ENCODE measurements at regions not wholly inside any gene's neighbourhood (a gene's known extent, or its start where the extent isn't known, plus 50 kb on each side); places are given as distances from the start of the nearest gene placed in this dataset.
A peak's percentile ranks its signal among the peaks of the same experiment; 100 is the strongest.
"Not testable (repeated sequence)": the region's sequence is repeated elsewhere in the genome, so short reads cannot be mapped to it uniquely, and the experiment has no call there.

- DNase-seq (ENCODE audit: low spot score), result no peak
These were observed 1368.4 kb downstream of the GRIK2 start for GRCh38 chr6:102761872-102762271.

GRCh38 chr6:102759415-102759814 lies 1365.9 kb downstream of the GRIK2 start:
- DNase-seq (ENCODE audit: low spot score), result no peak

GRCh38 chr6:102758536-102758935 lies 1365.0 kb downstream of the GRIK2 start:
- DNase-seq (ENCODE audit: low spot score), result not testable (repeated sequence)

DNA sequence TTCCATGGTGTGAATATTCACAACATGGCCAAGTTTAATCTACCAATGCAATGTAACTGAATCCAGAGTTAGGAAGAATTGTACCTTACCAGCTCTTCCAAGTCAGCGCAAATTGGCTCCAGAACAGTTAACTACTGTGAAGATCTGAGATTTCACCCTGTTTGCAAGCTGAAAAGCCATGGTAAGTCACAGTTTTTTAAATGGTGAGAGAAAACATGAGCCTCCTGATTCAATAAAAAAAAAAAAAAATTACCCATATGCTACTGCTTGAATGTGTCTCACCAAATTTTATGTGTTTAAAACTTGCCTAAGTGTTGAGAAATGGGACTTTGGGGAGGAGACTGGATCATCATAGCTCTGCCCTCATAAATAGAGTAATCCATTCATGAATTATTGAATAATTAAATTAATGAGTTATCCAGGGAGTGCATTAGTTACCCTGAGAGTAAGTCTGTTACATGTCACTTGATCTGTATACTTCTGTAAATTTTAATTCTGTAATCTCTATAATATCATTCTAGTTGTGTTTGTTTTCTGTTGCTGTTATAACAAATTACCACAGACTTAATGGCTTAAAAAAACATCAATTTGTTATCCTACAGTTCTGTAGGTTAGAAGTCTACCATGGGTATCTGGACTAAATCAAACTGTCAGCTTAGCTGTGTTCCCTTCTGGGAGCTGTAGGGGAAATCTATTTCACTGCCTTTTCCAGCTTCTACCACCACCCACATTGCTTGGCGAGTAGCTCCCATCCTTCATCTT lies 1355.9 kb downstream of the GRIK2 start:
- DNase-seq (ENCODE audit: low spot score), result no peak

- no peak for DNase-seq (ENCODE audit: low spot score)
These were observed 1353.4 kb downstream of the GRIK2 start for GRCh38 chr6:102746941-102747340.

DNA sequence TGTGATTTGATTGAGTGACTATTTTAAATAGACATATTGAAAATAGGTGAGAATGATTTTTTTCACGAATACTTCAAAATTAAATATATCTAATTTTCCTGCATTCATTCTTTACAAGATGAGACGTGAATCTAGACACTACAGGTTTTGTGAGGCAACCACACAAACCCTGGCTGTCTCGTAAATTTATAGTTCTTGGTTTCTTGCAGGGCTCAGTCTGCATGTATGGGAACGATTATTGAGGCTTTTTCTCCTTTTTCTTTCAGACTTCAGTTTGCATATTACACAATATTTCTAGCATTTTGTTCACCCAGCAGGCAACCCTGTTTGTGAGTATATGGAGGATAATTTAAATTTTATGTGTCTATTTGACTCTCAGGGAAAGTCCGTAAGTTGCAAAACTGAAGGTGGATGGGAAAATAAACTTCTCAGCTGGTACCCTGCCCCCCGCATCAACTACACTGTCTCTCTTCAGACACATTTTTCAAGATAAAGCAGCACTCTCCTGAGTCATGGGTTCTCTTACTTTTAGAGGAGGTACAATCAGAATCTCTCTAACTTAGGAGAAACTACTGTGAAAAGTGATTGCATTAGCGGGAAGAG lies 1349.3 kb downstream of the GRIK2 start:
- no peak for DNase-seq (ENCODE audit: low spot score)

GRCh38 chr6:102742028-102742427 lies 1348.5 kb downstream of the GRIK2 start:
- no peak for DNase-seq (ENCODE audit: low spot score)

GRCh38 chr6:102736941-102737368 lies 1343.4 kb downstream of the GRIK2 start:
- peak; percentile 29 for DNase-seq (ENCODE audit: low spot score)

- DNase-seq (ENCODE audit: low spot score), result no peak
These were observed 1339.4 kb downstream of the GRIK2 start for GRCh38 chr6:102732898-102733297.

GRCh38 chr6:102722086-102722485 lies 1328.6 kb downstream of the GRIK2 start:
- DNase-seq (ENCODE audit: low spot score), result not testable (repeated sequence)

- DNase-seq (ENCODE audit: low spot score), result no peak
These were observed 1324.4 kb downstream of the GRIK2 start for GRCh38 chr6:102717737-102718456.

- no peak for DNase-seq (ENCODE audit: low spot score)
These were observed 1323.7 kb downstream of the GRIK2 start for GRCh38 chr6:102717252-102717651.

DNA sequence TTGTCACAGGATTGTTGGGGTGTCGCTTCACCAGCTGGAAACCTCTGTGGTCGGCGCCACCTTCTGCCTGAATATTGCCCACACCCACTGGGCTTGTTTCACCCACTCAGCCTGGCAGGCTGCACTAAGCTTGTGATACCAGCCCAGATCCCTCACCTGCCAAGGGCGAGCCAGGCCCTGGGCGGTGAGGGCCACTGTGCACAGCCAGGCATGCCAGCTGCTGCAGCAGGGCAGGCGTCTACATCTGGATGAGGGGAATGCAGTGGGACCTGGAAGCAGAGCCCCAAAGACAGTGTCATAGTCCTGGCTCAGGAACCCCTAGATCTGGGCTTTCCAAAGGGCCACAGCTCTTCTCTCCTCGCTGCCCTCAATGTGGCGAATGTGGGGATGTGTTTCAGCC lies 1307.5 kb downstream of the GRIK2 start:
- no peak for DNase-seq (ENCODE audit: low spot score)

GRCh38 chr6:102686461-102686860 lies 1293.0 kb downstream of the GRIK2 start:
- DNase-seq (ENCODE audit: low spot score), result no peak

- no peak for DNase-seq (ENCODE audit: low spot score)
These were observed 1286.9 kb downstream of the GRIK2 start for GRCh38 chr6:102680413-102680812.

GRCh38 chr6:102679865-102680264 lies 1286.4 kb downstream of the GRIK2 start:
- no peak for DNase-seq (ENCODE audit: low spot score)

DNA sequence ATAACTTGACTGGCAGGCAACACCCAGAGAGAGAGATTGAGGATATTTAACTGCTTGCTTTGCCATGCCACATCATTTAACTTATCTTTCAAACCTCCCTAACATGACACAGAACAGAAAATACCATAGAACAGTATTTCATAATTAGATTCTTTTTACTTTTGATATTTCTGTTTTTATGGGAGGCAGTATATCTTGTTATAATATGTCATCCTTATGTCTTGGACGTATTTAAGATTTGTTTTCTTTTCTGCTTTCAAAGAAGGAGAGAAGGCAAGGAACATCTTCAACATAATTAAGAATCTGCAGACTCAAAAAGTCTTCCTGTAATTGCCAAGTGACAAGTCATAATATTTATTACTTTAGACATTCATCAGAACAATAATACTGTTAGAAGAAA lies 1283.7 kb downstream of the GRIK2 start:
- DNase-seq (ENCODE audit: low spot score), result no peak

DNA sequence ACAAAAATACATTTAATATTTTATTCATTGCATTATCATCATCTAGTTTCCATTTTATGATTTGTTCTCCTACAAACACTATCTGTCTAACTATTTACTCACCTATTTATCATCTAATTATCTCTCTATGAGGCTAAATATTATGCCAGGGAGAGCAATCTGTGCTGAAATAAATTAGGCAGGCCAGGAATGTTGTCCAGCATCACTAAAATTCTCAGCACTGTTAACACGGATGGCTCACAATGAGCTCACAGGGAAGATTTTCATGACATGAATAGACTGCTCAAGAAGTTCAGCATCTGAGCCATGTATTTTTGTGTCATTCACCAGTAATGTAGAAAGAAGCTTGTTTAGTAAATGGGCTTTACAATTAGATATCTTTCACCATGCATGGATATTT lies 1277.2 kb downstream of the GRIK2 start:
- no peak for DNase-seq (ENCODE audit: low spot score)

DNA sequence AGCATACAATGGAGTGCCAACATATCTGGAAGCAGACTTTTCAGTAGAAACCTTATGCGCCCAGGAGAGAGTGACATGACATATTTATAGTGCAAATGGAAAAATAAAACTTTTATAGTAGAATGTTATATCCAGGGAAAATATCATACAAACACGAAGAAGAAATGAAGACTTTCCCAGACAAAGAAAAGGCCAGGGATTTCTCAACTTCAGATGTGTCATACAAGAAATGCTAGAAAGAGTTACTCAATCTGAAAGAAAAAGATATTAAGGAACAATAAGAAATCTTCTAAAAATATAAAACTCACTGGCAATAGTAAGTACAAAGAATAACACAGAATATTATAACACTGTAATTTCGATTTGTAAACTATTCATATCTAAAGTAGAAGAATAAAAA lies 1269.3 kb downstream of the GRIK2 start:
- no peak for DNase-seq (ENCODE audit: low spot score)

DNA sequence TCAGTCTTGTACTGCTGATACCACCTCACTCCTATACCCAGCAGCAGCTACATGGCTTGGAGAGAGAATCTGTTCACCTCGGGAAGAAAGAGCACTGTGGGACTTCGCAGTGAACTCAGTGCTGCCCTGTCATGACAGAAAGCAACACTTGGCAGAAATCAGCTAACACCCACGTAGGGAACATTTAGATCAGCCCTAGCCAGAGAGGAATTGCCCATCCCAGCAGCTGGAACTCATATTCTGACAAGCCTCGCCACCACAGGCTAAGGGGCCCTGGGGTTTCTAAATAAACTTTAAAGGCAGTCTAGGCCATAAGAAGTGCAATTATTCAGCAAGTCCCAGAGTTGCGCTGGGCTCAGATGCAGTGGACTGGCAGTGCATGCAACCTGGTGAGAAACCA lies 1266.8 kb downstream of the GRIK2 start:
- no peak for DNase-seq (ENCODE audit: low spot score)

DNA sequence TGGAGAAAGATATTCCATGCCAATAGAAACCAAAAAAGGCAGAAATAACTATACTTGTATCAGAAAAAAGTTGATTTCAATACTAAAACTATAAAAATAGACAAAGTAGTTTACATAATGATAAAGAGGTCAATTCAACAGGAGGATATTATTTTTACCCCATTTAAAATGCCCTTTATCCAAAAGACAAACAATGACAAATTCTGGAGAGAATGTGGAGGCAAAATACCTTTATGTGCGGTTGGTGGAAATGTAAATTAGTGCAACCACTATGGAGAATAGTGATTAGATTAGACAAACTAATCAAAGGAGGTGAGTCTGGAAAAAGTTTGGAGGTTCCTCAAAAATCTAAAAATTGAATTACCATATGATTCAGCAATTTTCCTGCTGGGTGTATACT lies 1262.3 kb downstream of the GRIK2 start:
- DNase-seq (ENCODE audit: low spot score), result no peak

DNA sequence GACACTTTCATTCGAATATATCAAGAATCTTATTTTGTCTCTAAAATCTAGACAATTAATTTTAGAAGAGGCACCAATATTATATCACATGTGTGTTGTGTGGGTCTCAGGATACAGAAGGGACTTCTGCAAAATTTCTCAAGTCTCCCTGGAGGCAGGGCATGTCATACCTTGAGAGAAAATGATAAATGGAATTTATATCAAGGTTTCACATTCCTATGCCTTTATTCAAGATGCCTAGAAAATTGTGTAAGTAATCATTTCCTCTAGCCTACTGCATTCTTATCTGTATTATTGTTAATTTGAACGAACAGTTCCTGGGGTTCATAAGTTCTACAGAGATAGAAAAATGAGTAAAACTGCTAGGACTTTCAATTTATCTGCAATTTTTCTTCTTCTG lies 1247.9 kb downstream of the GRIK2 start:
- DNase-seq (ENCODE audit: low spot score), result no peak

- DNase-seq (ENCODE audit: low spot score), result no peak
These were observed 1238.4 kb downstream of the GRIK2 start for GRCh38 chr6:102631921-102632320.
